HG03025 (cell line): ENCODE measurements at regions not wholly inside any gene's neighbourhood (a gene's known extent, or its start where the extent isn't known, plus 50 kb on each side); places are given as distances from the start of the nearest gene placed in this dataset.
"Not testable (repeated sequence)": the region's sequence is repeated elsewhere in the genome, so short reads cannot be mapped to it uniquely, and the experiment has no call there.

Experiments used
- ATAC-seq: cut with Tn5 transposase; IDR thresholded peaks from one replicate; pipeline ENCODE4 v1.9.1; 2021; ENCODE audit warnings: mild to moderate bottlenecking, moderate library complexity; ENCODE audit not compliant: unreplicated experiment, low FRiP score

- no peak for ATAC-seq
Measured at GRCh38 chr2:60358476-60358875, 195.0 kb downstream of the BCL11A start.

- no peak for ATAC-seq
Measured at GRCh38 chr2:60357996-60358395, 195.5 kb downstream of the BCL11A start.

DNA sequence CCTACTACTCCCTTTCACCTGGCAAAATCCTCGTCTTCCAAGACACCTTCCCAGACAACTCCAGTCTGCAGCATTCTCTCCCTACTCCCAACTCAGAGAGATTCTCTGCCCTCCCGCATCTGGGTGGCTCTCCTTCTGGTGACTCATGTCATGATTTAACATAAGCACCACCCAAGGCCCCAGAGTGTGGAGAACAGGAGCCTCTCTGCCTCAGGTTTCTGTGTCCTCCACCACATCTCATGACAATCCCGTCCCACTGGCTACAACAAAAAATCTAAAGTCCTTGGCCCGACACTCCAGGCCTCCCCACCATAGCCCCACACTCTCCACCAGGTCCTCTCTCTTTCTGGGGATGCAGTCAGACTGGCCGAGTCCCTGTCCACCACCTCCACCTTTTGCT lies 197.1 kb downstream of the BCL11A start:
- no peak for ATAC-seq

- no peak for ATAC-seq
Measured at GRCh38 chr2:60355849-60356261, 197.6 kb downstream of the BCL11A start.

DNA sequence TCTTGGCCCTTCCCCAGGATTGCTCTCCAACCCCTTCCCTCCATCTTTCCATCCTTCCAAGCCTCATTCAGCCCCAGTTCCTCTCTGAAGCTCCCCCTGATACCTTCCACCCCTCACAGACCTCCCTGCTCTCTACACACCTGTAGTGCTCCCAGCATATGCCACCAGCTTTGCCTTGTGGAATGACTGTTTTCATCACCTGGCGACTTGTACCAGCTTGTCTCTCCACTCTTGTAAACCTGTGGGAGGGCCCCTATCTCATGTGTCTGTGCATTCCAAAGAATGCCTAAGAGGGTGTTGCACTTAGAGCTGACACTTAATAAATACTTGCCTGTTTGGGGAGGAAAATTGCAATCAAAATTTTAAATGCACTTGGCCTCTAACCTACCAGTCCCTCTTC lies 198.7 kb downstream of the BCL11A start:
- no peak for ATAC-seq

DNA sequence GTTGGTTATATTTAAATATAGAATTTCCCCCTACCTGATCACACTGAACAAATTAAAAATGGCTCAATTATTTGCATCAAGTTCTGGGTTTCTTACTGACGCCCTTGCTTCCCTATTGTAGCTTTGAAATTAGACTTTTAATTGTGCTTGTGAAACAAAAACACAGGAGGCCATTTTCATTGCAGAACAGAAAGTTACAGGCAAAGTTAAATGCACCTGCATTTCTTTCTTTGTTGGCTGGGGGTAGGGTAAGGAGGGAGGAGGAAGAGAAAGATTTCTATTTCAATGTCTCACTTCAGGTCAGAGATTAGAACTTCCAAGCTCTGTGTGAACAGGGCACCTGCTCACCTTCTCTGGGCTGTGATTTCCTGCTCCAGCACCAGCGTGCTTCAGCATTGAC lies 199.6 kb downstream of the BCL11A start:
- ATAC-seq: peak; percentile 56

DNA sequence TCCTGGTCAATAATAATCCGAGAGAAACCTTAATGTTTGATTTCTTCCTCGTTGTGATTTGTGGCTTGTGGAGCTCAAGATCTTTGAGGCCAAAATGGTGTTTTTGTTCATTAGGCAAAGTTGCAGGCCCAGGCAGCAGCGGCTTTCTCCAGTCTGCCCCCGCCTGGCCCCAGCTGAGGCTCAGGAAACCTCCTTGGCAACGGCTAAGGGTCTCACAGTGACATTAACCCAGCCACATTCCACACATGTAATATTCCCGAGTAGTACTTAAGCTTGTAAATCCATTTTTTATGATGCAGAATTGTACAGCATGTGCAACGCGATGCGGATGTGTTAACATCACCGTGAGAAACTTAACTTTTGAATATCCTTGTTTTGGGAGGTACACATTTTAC lies 200.1 kb downstream of the BCL11A start:
- peak; percentile 4 for ATAC-seq

DNA sequence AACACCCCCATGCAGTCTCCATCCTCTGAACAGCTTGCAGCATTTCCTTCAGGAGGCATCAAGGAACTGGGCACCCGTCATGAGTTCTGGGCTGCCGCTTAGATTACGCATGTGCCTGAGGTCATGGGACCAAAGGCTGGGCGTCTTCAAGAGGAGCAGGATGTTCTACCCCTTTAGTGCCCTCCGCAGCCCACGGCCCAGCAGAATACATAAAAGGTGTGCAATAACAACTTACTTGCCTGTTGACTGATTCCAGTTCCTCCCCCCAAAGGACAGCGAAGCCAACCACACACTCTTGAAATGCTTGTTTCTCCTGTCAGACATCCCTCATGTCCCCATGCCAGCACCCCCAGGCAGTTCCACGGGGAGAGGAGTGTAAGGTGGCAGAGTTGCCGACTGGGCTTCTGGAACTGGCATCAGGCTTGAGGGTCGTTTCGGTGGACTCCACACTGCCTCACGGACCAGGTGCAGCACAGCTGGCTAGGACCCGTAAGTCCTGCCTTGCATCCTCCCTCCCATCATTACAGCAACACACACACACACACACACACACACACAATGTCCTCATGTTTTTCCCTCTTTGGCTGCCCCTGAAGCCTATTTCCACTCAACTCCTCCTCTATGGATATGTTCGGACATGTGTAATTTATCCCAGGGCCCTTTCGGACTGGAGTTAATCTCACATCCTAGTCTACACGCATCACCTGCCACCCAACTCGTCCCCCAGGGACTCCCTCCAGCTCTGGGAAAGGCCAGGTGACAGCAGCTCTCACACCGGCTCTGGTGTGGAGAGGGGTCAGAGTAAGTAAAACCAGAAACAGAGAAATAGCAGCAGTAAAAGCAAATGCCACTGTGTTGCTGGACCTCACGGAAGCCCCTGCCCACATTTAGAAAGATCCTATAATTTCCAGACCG lies 200.7 kb downstream of the BCL11A start:
- no peak for ATAC-seq

- no peak for ATAC-seq
Measured at GRCh38 chr2:60351802-60352201, 201.7 kb downstream of the BCL11A start.

DNA sequence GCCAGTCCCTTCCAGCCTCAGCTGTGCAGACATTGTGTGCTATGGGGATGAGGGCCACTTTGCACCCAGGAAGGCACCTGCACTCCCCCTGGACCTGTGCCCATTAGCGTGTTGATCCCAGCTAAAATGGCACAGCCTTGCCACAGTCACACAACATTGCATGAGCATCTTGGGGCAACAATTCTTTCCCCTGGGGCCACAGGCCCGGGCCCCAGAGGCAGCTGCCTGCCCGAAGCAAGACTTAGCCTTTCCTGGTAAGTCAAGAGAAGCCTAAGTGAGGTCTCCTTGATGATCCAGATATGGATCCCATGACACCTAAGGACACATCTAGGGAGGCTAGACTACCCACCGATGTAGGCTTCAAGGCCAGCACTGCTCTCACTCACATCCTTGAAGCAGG lies 202.1 kb downstream of the BCL11A start:
- no peak for ATAC-seq

DNA sequence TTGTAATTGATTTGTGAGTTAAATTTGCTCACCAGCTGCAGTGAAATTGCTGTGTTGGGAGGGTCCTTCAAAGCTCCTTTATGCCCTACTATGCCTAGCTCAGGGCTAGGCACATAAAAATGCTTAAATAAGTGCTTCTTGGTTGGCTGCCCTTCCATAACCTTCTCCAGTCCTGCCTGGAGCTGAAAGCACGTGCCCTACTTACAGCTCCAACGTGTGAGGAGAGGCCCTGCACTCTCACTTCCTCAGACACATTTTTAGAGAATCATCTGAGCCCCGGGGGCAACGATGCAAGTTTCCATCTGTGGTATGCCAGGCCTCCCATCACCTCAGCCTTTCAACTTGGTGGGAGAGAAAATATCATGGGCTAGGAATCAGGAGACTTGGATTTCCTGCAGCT lies 202.7 kb downstream of the BCL11A start:
- no peak for ATAC-seq

DNA sequence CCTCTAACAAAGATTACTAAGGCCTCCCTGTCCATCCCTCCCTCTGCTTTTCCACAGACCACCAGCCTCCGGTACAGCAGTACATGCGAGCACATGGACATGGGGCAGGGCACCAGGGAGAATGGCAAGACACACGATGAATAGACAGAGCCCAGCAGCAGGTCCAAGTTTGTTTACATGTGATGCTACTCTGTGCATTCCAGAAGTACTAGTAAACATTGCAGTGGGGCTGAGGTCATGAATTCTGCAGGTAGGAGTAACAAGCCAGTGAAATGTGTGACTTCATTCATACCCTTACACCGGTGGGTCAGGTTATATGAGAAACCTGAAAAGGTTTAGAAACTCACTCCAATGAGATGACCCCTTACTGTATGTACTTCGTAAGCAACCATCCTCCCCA lies 205.7 kb downstream of the BCL11A start:
- ATAC-seq: no peak

DNA sequence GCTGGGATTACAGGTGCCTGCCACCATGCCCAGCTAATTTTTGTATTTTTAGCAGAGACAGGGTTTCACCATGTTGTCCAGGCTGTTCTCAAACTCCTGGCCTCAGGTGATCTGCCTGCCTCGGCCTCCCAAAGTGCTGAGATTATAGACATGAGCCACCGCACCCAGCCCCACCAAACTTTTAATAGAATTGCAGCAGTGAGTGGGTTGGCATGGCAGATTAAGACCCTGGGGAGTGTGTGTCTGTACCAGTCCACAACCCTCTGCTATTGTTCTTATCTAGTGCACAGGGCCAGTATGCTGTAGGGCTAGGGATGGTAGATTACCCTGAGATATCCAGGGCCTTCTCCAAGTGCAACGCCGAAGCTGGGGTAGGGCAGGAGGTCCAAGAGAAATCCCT lies 211.0 kb downstream of the BCL11A start:
- not testable (repeated sequence) for ATAC-seq

- ATAC-seq: no peak
Measured at GRCh38 chr2:60341151-60341550, 212.3 kb downstream of the BCL11A start.

- ATAC-seq: no peak
Measured at GRCh38 chr2:60339286-60339685, 214.2 kb downstream of the BCL11A start.

GRCh38 chr2:60337142-60337497 lies 216.3 kb downstream of the BCL11A start:
- no peak for ATAC-seq

DNA sequence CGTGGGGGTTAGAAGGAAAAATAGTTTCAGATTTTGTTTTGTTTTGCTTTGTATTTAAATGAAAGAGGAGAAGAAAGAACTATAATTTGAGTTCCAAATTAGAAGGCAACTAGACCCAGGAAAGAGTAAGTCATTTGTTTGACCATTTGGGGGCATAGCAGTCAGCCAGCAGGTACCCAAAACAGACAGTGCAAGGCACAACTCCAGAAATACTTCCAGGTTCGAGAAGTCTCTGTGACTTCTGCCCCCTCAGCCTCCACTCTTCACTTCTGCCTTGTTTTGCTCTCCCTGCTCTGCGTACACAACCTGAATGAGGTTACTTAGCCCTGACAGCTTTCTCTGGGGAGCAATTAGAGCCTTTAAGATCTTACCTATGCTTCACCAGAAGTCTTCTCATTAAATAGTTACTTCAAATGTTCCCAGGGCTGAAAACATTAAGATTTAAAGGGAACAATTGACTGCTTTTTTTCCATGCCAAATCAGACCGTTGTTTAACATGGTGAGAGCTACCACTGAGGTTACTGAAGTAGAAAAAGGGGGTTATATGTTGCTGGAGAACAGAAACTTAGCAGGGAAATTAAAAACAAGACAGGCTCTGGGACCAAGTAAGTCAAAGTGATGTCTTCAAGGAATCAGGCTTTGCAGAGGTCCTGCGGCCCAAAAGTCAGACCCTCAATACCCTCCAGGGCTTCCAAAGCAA lies 216.9 kb downstream of the BCL11A start:
- no peak for ATAC-seq

DNA sequence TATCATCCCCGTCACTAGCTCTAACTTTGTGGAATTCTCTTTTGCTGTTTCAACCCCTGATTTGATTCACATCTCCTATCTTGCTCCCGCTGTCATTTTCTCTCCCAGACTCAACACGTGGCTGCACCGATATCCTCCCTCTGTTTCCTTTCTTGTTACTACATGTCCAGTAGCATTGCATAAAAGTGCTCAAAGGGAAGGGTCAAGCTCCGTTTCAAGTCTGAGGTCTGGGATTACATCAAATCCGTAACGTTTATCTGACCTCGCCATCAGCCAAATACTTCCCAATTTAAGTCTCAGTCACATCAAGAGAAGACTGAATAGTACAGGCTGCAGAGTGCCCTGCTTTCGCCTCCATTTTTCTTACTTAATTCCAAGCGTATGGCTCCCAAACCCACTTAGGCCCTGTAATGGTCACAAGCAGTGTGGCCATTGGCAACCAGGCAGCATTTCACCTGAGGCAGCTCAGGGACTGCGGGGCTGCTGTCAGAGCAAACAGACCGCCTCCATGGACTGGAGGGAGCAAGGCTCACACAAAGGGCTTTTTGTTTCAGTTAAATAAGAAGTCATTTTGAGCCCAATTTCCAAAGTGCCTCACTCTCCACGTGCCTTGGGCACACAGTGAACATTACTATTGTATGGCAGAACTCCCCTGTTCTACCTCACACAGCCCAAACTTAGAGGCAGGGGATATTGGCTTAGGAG lies 217.8 kb downstream of the BCL11A start:
- no peak for ATAC-seq

DNA sequence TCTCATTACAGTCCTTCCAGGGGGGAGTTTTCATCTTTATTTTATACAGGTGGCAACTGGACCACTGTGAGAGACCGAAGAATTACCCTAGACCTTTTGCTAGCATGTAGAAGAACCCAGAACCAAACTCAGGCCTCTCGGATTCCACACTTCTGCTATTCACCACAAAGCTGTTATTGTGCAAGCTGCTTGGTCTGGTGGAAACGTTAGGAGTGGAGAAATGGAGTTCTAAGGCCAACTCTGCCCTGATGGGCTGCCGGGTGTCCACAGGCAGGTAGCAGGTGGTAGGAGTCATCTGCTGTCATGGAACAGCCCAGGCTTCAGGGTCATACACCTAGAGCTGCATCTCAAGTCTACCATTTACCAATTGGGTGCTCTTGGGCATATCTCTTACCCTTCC lies 218.8 kb downstream of the BCL11A start:
- no peak for ATAC-seq

- no peak for ATAC-seq
Measured at GRCh38 chr2:60333264-60333663, 220.2 kb downstream of the BCL11A start.

DNA sequence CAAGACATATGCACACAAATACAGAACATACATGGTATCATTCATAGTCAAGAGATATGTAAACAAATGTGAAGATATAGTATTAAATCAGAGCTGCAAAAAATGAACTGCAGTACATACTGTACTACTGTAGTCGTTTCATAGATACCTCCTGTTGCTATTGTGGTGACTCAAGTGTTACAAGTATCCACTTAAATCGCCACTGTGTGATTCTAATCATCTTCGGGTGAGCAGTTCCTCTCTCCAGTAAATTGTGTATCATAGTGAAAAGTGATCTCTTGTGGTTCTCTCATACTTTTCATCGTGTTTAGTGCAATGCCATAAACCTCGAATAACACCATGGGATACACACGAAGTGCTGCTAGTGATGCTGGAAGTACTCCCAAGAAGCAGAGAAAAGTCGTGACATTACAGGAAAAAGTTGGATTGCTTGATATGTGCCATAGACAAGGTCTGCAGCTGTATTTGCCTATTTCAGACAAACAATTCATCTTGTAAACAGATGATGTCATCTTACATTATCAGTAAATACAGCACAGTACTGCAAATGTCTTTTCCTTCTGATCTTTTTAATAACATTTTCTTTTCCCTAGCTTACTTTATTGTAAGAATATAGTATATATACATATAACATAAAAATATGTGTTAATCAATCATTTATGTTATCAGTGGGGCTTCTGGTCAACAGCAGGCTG lies 222.2 kb downstream of the BCL11A start:
- no peak for ATAC-seq
